Activated CD8-positive, alpha-beta T cell treated with anti-CD3 and anti-CD28 coated beads, Interleukin-2, amount 10 ng/mL, durations not matched to agents 7 days and 5 days (primary cell): ENCODE measurements at regions not wholly inside any gene's neighbourhood (a gene's known extent, or its start where the extent isn't known, plus 50 kb on each side); places are given as distances from the start of the nearest gene placed in this dataset.
"Not testable (repeated sequence)": the region's sequence is repeated elsewhere in the genome, so short reads cannot be mapped to it uniquely, and the experiment has no call there.

Experiments used
- ATAC-seq: fragments of 150-1000 bp; cut with Tn5 transposase; one replicate; pipeline ENCODE4 v1.10.0; 2021; ENCODE audit warnings: moderate library complexity
- CTCF ChIA-PET: fragments of 350-600 bp; sonication (Branson Sonifier 250); formaldehyde crosslinking; loops from one replicate; lab custom pipeline; 2021; ENCODE audit warnings: antibody characterized with exemption; lab: Charles Lee
- POLR2A ChIA-PET: fragments of 350-600 bp; sonication (Branson Sonifier 250); formaldehyde crosslinking; loops from one replicate; lab custom pipeline; 2021; ENCODE audit warnings: antibody characterized with exemption; lab: Charles Lee
- DNase-seq: peaks from one replicate; pipeline ENCODE4 v3.0.0-alpha.2; 2020
- H3K27ac Mint-ChIP-seq: one replicate; pipeline ENCODE4 v1.8.0; 2021; ENCODE audit warnings: mild to moderate bottlenecking, mixed read lengths
- H3K27me3 Mint-ChIP-seq: one replicate; pipeline ENCODE4 v1.8.0; 2021; ENCODE audit warnings: low read depth, mixed read lengths
- H3K36me3 Mint-ChIP-seq: one replicate; pipeline ENCODE4 v1.8.0; 2021; ENCODE audit warnings: low read depth, mixed read lengths
- H3K4me1 Mint-ChIP-seq: one replicate; pipeline ENCODE4 v1.8.0; 2021; ENCODE audit warnings: low read depth, mixed read lengths
- H3K4me3 Mint-ChIP-seq: one replicate; pipeline ENCODE4 v1.8.0; 2021; ENCODE audit warnings: mild to moderate bottlenecking, mixed read lengths
- H3K9me3 Mint-ChIP-seq: one replicate; pipeline ENCODE4 v1.8.0; 2022; ENCODE audit warnings: mixed read lengths; ENCODE audit not compliant: insufficient read depth

DNA sequence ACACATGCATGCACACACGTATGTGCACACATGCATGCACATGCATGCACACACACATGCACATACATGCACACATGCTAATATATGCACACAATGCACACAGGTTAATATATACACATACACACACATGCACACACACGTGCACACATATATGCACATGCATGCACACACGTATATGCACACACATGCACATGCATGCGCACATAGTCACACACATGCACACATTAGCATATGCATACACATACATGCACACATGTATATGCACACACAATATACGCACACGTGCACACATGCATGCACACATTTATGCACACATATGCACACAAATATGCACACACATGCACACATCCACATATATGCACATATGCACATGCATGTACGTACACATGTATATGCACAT, 506.8 kb downstream of the MATN1 start:
- DNase-seq, result no peak
- no peak overlapping the region for H3K4me3 Mint-ChIP-seq
- ChIA-PET POLR2A (no interaction called here), CTCF (no interaction called here)
- peaks cover 8% of the 10 kb centered on the region for H3K27me3 Mint-ChIP-seq
- no peaks in the 10 kb centered on the region for H3K4me1 Mint-ChIP-seq
- no peaks in the 10 kb centered on the region for H3K9me3 Mint-ChIP-seq
- no peaks in the 10 kb centered on the region for H3K36me3 Mint-ChIP-seq
- no peak for ATAC-seq
- H3K27ac Mint-ChIP-seq, result no peak overlapping the region

DNA sequence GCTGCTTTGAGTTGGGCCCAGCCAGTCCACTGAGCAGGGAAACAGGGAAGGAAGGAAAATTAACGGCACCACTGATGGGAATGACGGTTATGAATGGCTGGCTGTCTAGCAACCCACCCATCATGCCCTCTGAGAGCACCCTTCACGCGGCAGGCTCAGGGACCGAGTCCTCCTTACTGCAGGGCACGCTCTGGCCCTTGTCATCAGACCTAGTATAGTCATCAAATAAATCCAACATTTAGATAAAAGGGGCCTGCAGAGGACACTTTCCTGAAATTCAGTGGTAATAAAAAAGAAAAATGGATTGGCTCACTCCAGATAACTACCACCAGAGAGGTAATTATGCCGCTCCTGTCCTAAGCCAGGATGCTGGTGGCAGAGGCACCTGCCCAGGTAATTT, 509.4 kb downstream of the MATN1 start:
- DNase-seq, result no peak
- no peak for ATAC-seq
- Mint-ChIP-seq H3K27ac (no peak overlapping the region), H3K36me3 (no peaks in the 10 kb centered on the region), H3K4me3 (no peak overlapping the region), H3K9me3 (no peaks in the 10 kb centered on the region), H3K27me3 (no peaks in the 10 kb centered on the region), H3K4me1 (no peaks in the 10 kb centered on the region)
- POLR2A ChIA-PET, result no interaction called here
- CTCF ChIA-PET, result no interaction called here

DNA sequence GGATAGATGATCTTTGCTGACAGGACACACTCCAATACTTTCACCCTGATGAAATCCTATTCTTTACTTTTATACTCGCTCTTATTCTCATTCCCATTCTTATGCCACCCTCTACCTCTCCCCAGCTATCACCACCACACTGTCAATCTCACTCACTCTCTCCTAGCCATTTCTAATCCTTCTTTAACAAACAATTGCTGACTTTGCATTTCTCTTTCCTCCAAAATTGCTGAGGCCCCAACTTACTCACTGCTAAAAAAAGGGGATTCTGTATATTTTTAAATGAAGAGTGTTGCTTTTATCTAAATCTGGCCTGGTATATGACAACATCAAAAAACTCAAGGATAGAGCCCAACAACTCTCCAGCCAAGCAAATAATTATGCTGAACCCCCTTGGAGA, 515.4 kb downstream of the MATN1 start:
- H3K9me3 Mint-ChIP-seq, DNase-seq, H3K4me1 Mint-ChIP-seq, H3K27me3 Mint-ChIP-seq, H3K4me3 Mint-ChIP-seq, H3K27ac Mint-ChIP-seq, ATAC-seq, CTCF ChIA-PET, H3K36me3 Mint-ChIP-seq, POLR2A ChIA-PET: not testable (repeated sequence)

DNA sequence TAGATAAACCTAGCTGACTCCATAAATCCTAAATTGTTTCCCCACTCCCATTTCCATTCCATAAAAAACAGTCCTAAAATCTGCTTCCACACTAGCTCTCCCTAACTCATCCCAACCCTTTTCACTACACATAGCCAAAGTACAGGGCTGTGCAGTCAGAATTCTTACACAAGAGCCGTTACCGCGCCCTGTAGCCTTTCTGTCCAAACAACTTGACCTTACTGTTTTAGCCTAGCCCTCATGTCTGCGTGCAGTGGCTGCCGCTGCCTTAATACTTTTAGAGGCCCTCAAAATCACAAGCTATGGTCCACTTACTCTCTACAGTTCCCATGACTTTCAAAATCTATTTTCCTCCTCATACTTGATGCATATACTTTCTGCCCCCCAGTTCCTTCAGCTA, 516.8 kb downstream of the MATN1 start:
- H3K36me3 Mint-ChIP-seq, H3K27me3 Mint-ChIP-seq, H3K4me3 Mint-ChIP-seq, CTCF ChIA-PET, ATAC-seq, H3K4me1 Mint-ChIP-seq, H3K27ac Mint-ChIP-seq, H3K9me3 Mint-ChIP-seq, POLR2A ChIA-PET, DNase-seq: not testable (repeated sequence)

DNA sequence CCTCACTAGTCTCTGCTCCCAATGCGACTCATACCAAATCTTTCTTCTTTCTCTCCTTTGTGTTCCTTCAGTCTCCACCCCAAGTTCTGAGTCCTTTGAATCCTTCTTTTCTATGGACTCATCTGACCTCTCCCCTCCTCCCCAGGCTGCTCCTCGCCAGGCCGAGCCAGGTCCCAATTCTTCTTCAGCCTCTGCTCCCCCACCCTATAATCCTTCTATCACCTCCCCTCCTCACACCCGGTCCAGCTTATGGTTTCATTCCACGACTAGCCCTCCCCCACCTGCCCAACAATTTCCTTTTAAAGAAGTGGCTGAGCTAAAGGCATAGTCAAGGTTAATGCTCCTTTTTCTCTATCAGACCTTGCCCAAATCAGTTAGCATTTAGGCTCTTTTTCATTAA, 518.5 kb downstream of the MATN1 start:
- POLR2A ChIA-PET, H3K36me3 Mint-ChIP-seq, CTCF ChIA-PET: not testable (repeated sequence)

DNA sequence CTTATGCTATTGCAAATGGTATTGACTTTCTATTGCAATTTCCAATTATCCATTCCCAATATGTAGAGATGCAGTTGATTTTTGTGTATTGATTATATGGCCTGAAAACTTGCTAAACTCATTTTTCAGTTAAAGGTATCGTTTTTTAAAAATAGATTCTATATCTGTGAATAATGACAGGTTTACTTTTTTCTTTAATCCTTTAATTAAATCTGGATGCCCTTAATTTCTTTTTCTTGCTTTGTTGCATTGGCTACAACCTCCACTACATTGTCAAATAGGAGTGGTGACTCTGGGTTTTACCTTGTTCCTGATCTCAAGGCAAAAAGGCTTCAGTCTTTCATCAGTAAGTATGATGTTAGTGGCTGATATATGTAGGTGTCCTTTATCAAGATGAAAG, 522.4 kb downstream of the MATN1 start:
- POLR2A ChIA-PET, result no interaction called here
- H3K36me3 Mint-ChIP-seq, result no peaks in the 10 kb centered on the region
- H3K27ac Mint-ChIP-seq, result no peak overlapping the region
- DNase-seq (no peak), ATAC-seq (no peak)
- no peaks in the 10 kb centered on the region for H3K4me1 Mint-ChIP-seq
- H3K4me3 Mint-ChIP-seq, result no peak overlapping the region
- CTCF ChIA-PET, result no interaction called here
- peaks cover 10% of the 10 kb centered on the region for H3K9me3 Mint-ChIP-seq
- H3K27me3 Mint-ChIP-seq, result peaks cover 13% of the 10 kb centered on the region

More for the DNA sequence above, 518.5 kb downstream of the MATN1 start:
- ATAC-seq, H3K27me3 Mint-ChIP-seq, DNase-seq, H3K4me3 Mint-ChIP-seq, H3K27ac Mint-ChIP-seq, H3K9me3 Mint-ChIP-seq, H3K4me1 Mint-ChIP-seq: not testable (repeated sequence)

DNA sequence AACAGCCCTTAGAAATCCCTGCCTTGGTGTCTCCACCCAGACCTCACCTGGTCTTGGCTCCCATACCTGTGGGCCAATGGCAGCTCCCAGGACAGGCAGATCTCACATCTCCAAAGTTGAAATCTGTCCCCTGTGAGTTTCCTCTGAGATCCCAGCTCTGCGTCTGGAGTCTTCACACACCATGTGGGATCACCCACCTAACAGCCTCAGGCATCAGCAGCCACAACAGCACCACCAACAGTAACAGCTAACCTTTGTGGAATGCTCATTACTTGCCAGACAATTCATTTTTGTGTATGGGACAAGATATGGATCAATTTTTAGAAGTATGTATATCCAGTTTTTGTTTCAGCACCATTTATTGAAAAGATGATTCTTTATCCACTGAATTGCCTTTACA, 523.2 kb downstream of the MATN1 start:
- no peak for ATAC-seq
- H3K4me1 Mint-ChIP-seq, result no peaks in the 10 kb centered on the region
- ChIA-PET CTCF (no interaction called here), POLR2A (no interaction called here)
- peaks cover 10% of the 10 kb centered on the region for H3K9me3 Mint-ChIP-seq
- H3K27me3 Mint-ChIP-seq, result peaks cover 13% of the 10 kb centered on the region
- H3K27ac Mint-ChIP-seq, result no peak overlapping the region
- no peaks in the 10 kb centered on the region for H3K36me3 Mint-ChIP-seq
- H3K4me3 Mint-ChIP-seq, result no peak overlapping the region
- no peak for DNase-seq

DNA sequence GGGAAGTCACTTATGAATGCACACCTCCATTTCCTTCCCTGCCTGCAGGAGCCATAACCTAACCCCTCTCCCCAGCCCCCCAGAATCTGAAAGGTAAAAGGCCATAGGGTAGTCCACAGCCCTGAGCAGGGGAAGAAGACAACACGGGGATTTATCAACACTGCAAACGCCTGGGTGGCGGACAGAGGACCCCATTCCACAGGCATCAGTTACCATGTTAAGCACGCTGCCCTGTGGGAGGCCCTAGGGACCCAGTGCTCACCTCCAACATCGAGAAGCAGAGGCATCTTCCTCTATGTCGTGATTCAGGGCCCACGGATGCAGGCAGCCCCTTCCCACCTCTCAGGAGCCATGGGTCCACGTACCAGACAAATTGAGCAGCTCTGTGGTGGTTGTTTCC, 523.8 kb downstream of the MATN1 start:
- Mint-ChIP-seq H3K27ac (no peak overlapping the region), H3K4me3 (no peak overlapping the region), H3K9me3 (peaks cover 10% of the 10 kb centered on the region), H3K27me3 (peaks cover 13% of the 10 kb centered on the region), H3K36me3 (no peaks in the 10 kb centered on the region), H3K4me1 (no peaks in the 10 kb centered on the region)
- no peak for DNase-seq
- POLR2A ChIA-PET, result no interaction called here
- no peak for ATAC-seq
- CTCF ChIA-PET, result no interaction called here

DNA sequence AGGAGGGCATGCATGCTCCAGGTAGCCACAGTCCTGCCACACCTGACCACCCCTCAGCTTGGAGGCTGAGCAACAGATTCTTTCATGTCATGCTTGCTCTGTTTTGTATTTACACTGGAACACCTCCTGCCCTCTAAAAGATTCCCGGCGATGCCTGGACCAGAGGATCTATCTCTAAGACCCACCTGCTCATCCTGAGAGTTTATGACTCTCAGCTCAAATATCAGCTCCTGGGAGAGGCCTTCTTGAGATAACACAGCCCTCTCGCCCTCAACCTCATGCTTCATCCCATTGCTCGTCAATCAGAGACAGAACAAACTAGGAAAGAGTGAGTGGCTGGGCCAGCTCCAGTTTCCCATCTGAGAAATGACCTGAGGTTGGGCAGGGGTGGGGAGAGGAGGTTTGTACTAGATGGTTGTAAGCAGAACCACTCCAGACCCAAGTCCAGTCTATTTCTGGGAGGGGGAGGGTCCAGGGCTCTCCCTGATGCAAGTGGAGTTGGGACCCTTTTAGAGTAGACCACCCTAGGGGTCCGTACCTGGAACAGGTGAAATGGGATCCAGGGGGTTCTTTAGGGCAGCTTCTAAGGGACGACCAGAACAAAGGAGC, 524.5 kb downstream of the MATN1 start:
- DNase-seq, result no peak
- POLR2A ChIA-PET, result no interaction called here
- CTCF ChIA-PET, result no interaction called here
- H3K9me3 Mint-ChIP-seq, result peaks cover 10% of the 10 kb centered on the region
- ATAC-seq, result no peak
- H3K27me3 Mint-ChIP-seq, result peaks cover 12% of the 10 kb centered on the region
- no peak overlapping the region for H3K27ac Mint-ChIP-seq
- H3K36me3 Mint-ChIP-seq, result no peaks in the 10 kb centered on the region
- H3K4me3 Mint-ChIP-seq, result no peak overlapping the region
- H3K4me1 Mint-ChIP-seq, result no peaks in the 10 kb centered on the region

DNA sequence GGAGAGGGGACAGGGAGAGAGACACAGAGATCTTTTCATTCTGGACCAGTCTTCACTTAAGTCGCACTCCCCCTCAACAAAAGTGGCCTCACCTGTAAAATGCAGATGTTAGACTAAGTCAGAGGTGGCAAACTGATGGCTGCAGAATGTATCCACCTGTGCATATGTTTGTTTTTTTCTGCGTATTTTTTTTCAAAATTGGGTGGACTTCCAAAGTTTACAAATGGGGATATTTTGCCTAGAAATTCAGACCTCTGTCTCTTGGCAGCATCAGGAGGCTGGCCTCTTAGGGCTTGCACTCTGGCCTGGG, 525.0 kb downstream of the MATN1 start:
- ChIA-PET CTCF (no interaction called here), POLR2A (no interaction called here)
- no peaks in the 10 kb centered on the region for H3K4me1 Mint-ChIP-seq
- H3K36me3 Mint-ChIP-seq, result no peaks in the 10 kb centered on the region
- H3K27ac Mint-ChIP-seq, result no peak overlapping the region
- DNase-seq (no peak), ATAC-seq (no peak)
- H3K4me3 Mint-ChIP-seq, result no peak overlapping the region
- peaks cover 10% of the 10 kb centered on the region for H3K9me3 Mint-ChIP-seq
- H3K27me3 Mint-ChIP-seq, result peaks cover 12% of the 10 kb centered on the region

DNA sequence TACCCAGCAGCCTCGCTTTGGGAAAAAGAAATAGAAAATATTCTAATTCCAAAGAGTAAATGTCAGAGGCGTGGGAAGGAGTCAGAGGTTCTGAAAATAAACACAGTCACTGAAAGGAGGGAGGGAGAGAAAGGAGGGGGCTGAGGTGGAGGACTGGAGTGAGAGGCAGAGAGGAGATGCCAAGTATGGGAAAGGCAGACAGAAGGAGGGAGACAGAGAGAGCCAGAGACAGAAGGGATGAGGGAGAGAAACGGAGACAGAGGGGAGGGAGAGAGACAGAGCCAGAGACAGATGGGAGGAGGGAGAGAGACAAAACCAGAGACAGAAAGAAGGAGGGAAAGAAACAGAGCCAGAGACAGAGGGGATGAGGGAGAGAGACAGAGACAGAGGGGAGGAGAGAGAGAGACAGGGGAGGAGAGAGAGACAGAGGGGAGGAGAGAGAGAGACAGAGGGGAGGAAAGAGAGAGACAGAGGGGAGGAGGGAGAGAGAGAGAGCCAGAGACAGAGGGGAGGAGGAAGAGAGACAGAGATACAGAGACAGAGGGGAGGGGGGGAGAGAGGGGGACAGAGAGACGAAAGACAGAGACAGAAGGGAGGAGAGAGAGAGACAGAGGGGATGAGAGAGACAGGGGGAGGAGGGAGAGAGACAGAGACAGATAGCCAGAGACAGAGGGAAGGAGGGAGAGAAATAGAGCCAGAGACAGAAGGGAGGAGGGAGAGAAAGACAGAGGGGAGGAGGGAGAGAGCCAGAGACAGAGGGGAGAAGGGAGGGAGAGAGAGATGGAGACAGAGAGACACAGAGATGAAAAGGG, 525.5 kb downstream of the MATN1 start:
- H3K9me3 Mint-ChIP-seq, result peaks cover 10% of the 10 kb centered on the region
- ChIA-PET CTCF (no interaction called here), POLR2A (no interaction called here)
- H3K27ac Mint-ChIP-seq, result no peak overlapping the region
- peaks cover 12% of the 10 kb centered on the region for H3K27me3 Mint-ChIP-seq
- peaks cover under 1% of the 10 kb centered on the region for H3K4me1 Mint-ChIP-seq
- no peak overlapping the region for H3K4me3 Mint-ChIP-seq
- ATAC-seq (no peak), DNase-seq (no peak)
- H3K36me3 Mint-ChIP-seq, result no peaks in the 10 kb centered on the region

DNA sequence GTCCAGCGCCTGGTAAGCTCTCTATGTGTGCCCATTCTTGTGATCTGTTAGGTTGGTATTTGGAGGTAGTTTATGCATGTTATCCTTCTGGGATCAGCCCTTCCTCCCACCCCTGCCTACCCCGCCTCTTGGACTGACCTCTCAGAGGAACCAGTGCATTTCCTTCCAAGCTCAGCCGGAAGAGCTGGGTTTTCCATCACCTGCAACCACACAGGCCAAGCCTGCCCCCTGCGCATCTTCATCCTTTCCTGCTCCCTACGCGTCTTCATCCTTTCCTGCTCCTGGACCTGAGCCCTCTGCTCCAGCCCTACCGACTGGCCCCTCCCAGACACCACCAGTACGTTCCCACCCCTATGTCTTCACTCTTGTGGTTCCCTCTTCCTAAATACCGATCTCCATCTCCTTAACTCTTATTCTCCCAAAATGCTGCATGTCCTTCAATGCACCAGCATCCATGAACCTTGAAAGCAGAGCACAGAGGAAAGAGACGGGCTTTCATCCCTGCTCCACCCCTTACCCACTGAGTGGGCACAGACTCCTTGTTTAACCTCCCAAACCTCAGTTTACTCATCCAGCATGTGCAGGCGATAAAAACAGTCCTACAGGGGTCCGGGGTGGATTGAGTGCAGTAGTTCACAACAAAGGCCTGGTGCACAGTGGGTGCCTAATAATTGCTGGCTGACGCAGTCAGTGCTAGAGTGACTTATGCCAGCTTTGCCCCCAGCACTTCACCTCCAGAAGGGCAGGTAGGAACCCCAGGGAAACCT, 526.3 kb downstream of the MATN1 start:
- DNase-seq (no peak), ATAC-seq (no peak)
- peaks cover 16% of the 10 kb centered on the region for H3K27me3 Mint-ChIP-seq
- peaks cover 10% of the 10 kb centered on the region for H3K9me3 Mint-ChIP-seq
- CTCF ChIA-PET, result no interaction called here
- H3K4me3 Mint-ChIP-seq, result no peak overlapping the region
- peaks cover 5% of the 10 kb centered on the region for H3K4me1 Mint-ChIP-seq
- POLR2A ChIA-PET, result no interaction called here
- no peak overlapping the region for H3K27ac Mint-ChIP-seq
- no peaks in the 10 kb centered on the region for H3K36me3 Mint-ChIP-seq
